ENCODE measurements at regions not wholly inside any gene's neighbourhood (a gene's known extent, or its start where the extent isn't known, plus 50 kb on each side); places are given as distances from the start of the nearest gene placed in this dataset.
"Not testable (repeated sequence)": the region's sequence is repeated elsewhere in the genome, so short reads cannot be mapped to it uniquely, and the experiment has no call there.

DNA sequence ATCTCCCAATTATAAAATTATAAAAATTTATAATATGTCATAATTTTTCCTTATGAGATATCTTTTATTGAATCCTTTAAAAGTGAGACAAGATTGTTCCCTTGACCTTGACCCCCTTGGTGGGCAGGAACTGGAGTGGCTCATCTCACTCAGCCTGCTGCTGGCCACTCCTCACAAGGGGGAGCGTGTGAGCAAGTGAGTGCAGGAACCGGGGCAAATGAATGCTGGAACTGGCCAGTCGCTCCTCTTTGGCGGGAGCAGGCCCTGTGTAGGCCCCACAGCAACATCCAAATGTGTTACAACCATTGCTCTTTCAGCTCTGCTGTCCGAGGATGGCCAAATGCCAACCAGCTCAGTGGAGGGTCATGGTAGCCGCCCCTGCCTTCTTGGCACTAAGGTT lies 178.8 kb downstream of the ETNK1 start:
- no peak for DNase-seq (ENCODE audit: low read depth)
- H3K4me3 ChIP-seq (ENCODE audit: low read depth, low read length) = no peak overlapping the region

DNA sequence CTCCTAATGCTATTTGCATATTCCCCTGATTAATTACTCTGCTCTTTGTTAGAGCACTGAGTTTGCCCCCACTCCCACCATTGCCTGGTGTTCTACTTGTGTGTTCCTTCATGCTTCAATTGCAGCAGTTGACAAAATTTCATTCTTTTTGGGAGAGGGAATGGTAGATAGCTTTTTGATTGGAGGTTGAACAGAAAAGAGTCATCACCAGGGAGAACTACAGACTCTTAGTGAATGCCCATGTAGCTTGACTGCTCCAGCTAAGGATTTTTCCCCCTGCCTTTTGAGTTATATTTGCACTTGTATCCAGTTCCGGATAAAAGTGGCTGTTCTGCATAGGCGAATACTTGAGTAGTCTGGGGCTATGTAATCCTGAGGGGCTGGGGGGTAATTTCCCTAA lies 183.9 kb downstream of the ETNK1 start:
- DNase-seq (ENCODE audit: low read depth) = no peak
- H3K4me3 ChIP-seq (ENCODE audit: low read depth, low read length) = no peak overlapping the region

DNA sequence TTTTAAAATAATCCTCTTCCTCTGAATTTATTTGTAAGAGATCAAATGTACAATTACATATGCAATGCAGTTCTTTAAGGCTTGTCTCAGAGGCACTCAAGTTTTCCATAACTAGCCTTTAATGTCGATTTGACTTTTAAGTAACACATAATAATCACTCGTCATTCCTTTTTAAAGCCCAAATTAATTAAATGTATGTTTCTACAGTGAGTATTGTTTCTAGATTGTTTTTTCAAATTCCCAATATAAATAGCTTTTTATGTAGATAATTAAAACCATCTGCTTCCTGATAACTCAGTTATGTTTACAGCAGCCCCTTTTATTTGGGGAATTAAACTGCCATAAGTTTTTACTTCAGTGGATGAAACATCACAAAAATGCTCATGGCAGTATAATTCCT lies 185.1 kb downstream of the ETNK1 start:
- no peak overlapping the region for H3K4me3 ChIP-seq (ENCODE audit: low read depth, low read length)
- no peak for DNase-seq (ENCODE audit: low read depth)

DNA sequence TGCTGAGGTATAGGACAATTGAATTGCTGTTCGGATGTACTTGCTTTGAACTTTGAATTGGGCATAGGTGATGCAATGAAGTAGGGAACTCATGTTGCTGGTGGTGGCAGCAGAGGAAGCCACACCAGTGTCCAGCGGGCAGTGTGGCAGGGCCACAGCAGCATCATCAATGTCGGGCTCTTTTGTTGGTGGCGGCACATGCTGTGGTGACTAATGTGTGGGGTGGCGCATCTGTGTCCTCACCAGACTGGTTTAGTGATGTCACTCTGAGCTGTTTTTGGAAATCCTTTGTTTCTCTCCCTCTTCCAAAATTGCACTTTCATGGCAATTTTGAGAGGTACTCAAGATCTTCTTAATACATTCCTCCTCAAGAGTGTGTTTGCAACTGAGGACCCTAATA lies 187.6 kb downstream of the ETNK1 start:
- H3K4me3 ChIP-seq (ENCODE audit: low read depth, low read length) = no peak overlapping the region
- DNase-seq (ENCODE audit: low read depth) = no peak

DNA sequence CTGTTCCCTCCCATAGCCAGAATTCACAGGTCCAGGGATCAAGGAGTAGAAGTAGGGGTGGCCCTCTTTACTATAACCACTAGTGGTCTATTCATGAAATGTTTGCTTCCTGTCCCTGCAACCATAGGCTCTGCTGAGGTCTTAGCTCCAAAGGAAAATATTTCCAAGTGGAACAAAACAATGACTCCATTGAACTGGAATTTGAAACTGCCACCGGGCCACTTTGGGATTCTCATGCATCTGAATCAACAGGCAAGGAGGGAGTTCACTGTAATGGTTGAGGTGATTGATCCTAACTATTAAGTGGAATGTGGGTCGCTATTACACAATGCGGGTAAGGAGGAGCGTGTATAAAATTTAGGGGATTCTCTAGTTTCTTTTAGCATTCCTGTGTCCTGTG lies 197.0 kb downstream of the ETNK1 start:
- H3K4me3 ChIP-seq (ENCODE audit: low read depth, low read length) = no peak overlapping the region
- DNase-seq (ENCODE audit: low read depth) = no peak

DNA sequence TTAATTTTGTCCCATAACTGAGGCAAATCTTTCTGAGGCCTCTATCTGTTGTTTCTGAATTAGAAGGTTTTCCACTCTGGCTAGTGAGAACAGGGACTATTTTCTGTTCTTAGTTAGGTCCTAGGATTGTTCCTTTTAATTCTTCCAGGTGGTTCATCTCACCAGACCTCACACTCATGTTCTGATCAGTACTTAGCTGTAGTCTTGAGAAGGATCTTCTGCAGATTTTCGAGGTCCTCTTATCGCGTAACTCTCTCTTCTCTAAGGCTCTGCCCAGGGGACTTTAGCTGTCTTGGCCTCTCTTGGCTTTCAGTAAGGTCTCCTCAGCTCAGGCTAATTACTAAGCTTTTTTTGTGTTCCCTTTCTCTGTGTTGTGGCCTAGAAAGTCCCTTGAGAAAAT lies 201.1 kb downstream of the ETNK1 start:
- H3K4me3 ChIP-seq (ENCODE audit: low read depth, low read length) = no peak overlapping the region
- no peak for DNase-seq (ENCODE audit: low read depth)

DNA sequence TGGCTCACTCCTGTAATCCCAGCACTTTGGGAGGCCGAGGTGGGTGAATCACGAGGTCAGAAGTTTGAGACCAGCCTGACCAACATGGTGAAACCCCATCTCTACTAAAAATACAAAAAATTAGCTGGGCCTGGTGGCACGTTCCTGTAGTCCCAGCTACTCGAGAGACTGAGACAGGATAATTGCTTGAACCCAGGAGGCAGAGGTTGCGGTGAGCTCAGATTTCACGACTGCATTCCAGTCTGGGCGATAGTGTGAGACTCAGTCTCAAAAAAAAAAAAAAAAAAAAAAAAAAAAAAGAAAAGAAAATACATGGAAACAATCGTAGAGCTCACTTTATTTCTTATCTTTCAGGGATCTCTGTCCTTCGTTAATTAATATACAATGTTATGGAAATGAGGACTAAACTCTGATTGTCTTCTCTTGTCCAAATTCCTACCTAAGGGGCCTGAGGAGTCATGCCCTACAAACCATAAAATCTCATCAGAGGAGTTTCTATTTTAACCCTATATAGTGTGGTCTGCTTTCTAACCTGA lies 201.5 kb downstream of the ETNK1 start:
- H3K4me3 ChIP-seq (ENCODE audit: low read depth, low read length); DNase-seq (ENCODE audit: low read depth): not testable (repeated sequence)

DNA sequence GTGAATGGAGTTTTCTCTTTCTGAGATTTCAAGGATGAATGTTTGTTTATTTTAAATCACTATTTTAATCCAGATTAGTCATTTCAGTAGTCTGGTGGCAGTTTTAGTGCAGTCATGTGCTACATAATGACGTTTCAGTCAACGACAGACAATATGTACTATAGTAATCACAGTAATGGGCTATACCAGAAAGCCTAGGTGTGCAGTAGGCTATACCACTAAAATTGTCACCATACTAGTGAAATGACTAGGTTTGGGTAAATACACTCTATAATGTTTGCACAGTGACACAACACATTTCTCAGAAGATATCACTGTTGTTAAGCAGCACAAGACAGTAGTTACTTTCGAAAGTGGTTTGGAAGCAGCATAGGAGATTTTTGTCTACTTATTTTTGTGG lies 203.1 kb downstream of the ETNK1 start:
- no peak for DNase-seq (ENCODE audit: low read depth)
- H3K4me3 ChIP-seq (ENCODE audit: low read depth, low read length) = no peak overlapping the region

DNA sequence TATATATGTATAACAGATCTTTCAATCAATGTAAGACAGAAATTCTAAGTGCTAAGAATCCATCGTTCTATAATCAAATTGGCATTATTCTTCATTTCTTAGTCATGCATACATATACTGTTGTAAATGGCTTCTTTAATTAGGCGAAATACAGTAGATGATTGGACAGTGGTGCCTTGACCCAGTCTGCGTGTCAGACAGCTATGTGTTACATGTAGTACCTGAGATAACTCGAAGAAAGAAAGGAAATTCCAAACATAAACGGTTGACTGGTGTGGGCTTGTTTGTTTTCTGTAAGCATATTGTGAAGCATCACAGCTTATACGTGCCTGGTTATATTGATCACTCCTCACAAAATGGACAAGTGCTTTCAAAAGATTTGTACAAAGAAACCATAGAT lies 210.5 kb downstream of the ETNK1 start:
- DNase-seq (ENCODE audit: low read depth) = no peak
- H3K4me3 ChIP-seq (ENCODE audit: low read depth, low read length) = no peak overlapping the region

DNA sequence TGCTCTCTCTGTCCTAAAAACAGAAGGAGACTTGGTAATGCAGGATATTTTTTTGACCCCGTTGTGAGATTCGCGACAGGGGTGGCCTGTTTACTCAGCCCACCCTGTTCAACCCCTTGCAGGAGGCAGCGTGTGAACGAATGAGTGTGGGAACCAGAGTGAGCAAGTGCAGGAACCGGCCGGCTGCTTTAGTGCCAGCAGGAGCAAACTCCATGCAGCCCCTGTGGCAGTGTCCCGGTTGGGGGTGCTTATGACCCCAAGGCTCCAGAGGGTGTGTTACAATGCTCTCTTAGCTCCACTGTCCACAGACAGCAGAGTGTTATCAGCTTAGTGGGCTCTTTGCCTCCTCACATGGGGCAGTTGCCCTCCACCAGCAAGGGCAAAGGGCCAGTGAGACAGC lies 225.2 kb downstream of the ETNK1 start:
- no peak for DNase-seq (ENCODE audit: low read depth)
- no peak overlapping the region for H3K4me3 ChIP-seq (ENCODE audit: low read depth, low read length)

DNA sequence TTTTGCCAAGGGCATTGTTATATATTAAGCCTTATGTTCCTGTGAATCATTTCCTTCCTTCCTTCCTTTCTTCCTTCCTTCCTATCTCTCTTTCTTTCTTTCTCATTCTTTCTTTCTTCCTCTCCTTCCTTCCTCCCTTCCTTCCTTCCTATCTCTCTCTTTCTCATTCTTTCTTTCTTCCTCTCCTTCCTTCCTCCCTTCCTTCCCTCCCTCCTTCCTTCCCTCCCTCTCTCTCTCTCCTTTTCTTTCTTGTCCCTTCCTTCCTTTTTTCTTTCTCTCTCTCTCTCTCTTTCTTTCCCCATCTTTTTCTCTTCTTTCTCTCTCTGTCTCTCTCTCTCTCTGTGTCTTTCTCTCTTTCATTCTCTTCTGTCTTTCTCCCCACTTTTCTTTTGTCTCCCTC lies 226.6 kb downstream of the ETNK1 start:
- no peak overlapping the region for H3K4me3 ChIP-seq (ENCODE audit: low read depth, low read length)
- DNase-seq (ENCODE audit: low read depth) = no peak

DNA sequence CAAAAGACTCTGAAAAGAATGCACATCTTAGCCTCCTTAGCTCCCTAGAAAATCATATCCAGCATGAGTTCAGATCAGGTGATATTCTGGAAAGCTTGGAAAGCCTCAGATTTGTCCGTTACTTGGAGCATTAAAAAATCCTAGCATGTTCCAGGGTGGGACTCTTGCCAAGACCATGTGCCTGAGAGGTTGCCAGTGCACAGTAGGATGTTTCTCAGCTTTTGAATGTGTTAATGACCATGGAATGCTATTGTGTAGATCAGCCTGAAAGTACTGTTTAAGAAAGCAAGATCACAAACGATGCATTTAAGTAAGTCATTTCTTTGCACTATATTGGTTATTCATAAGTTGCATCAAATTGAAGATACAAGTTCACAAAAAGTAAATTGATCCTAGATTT lies 230.5 kb downstream of the ETNK1 start:
- H3K4me3 ChIP-seq (ENCODE audit: low read depth, low read length) = no peak overlapping the region
- DNase-seq (ENCODE audit: low read depth) = no peak

DNA sequence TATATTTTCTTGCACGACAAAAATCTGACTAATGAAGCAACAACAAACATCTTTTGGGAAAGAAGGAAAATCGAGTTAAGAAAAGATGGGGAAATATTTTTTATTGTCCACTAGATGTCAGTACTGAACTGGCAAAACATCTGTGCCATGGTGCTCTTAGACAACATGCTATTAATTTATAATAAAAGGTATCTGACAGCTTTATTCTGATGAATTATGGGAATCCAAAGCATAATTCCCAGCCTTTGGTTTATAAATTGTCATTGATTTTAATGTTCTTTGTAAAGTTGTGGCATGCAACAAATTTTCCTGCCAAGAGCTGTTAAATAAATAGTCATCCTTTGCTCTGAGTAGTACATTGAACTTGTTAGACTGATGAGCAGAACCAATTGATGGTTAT lies 231.2 kb downstream of the ETNK1 start:
- no peak overlapping the region for H3K4me3 ChIP-seq (ENCODE audit: low read depth, low read length)
- DNase-seq (ENCODE audit: low read depth) = peak; percentile 7

DNA sequence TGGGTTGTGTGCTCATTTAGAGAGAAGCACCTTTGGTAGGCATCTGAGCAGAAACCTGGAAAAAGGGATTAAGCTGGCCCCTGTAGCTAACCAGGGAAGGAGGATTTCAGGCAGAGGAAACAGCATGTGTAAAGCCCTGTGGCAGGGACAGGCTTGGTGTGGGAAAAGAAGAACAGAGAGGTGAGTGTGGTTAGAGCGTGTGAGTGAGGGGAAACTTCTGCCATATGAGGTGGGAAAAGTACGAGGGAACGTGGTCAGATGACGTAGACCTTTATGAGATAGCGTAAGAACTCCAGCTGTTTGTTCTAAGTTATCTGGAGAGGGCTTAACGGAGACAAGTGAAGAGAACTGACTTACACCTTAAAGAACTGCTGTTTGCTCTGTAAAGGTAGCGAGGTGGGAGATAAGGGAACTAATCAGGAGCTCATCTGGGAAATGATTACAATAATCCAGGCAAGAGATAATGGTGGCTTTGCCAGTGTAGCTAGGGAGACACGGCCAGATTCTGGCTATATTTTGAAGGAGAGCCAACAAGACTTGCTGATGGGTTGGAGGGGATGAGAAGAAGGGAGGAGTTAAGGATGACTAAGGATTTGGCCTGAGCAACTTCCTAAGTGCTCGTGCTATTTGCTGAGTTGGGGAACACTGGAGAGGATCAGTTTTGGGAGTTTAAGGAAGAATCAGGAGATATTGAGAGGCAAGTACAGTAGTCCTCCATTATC lies 234.0 kb downstream of the ETNK1 start:
- DNase-seq (ENCODE audit: low read depth) = peak; percentile 39
- H3K4me3 ChIP-seq (ENCODE audit: low read depth, low read length) = no peak overlapping the region

DNA sequence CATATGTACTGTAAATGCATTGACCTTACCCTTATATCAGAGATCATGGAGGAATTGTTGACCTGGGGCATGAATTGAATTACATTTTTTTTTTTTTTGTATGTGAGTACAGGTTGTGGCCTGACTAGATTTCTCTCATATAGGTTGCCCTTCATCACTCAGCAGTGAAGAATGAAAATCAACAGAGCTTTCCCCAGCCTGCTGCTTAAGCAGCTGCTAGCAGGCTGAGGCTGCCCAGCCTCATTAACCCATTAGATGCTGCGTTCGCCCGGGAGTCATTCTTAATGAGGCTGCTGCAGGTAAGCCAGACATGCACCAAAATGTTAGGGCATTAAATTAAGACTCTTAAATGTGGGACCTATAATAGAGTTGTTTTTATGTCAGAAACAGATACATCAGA lies 236.0 kb downstream of the ETNK1 start:
- DNase-seq (ENCODE audit: low read depth) = no peak
- no peak overlapping the region for H3K4me3 ChIP-seq (ENCODE audit: low read depth, low read length)

DNA sequence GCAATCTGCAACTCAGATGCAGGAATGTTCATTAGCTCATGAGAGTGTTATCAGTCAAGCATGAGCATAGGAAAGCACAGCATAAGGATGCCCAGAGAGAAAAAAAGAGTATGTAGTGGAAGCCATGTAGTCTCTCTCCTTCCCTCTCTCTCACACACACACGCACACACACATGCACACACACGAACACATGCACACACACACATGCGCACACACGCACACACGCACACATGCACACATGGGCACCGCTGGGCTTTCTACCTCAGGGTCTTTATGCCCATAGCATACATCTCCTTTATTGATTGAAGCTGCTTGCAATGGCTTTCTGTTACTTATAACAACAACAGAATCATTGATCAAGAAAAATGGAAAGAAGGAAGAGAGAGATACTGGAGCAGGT lies 240.9 kb downstream of the ETNK1 start:
- no peak for DNase-seq (ENCODE audit: low read depth)
- no peak overlapping the region for H3K4me3 ChIP-seq (ENCODE audit: low read depth, low read length)

DNA sequence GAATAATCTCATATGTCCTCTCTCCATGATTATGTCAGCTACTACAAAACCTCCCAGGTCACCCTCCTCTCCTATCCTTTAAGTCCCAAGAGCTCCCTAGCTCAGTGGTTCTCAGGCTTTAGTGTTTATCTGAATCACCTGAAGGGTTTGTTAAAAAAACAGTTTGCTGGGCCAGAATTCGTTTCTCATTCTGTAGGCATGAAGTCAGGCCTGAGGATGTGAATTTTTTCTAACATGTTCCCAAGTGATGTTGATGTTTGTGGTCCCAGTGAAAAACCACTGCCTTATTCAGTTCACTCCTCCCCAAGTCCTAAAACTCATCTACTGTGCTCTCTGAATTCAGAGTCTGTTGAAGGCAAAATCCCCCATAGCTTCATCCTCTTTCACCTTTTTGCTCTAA lies 241.4 kb downstream of the ETNK1 start:
- no peak overlapping the region for H3K4me3 ChIP-seq (ENCODE audit: low read depth, low read length)
- peak; percentile 2 for DNase-seq (ENCODE audit: low read depth)

DNA sequence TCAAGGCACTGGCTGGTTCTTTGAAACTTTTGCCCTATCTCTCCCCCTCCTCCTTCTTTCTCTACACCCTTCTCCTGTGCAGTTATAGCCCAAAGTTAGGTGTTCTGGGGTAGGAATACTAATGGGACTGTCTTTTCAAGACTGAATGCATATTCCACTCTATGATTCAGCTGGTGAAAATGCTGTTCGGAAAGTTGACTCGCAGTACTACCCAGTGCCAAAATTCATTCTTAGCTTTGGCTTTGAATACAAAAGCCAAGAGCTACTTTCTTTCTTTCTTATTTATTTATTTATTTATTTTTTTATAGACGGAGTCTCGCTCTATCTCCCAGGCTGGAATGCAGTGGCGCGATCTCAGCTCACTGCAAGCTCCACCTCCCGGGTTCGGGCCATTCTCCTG lies 249.2 kb downstream of the ETNK1 start:
- DNase-seq (ENCODE audit: low read depth) = no peak
- H3K4me3 ChIP-seq (ENCODE audit: low read depth, low read length) = no peak overlapping the region

DNA sequence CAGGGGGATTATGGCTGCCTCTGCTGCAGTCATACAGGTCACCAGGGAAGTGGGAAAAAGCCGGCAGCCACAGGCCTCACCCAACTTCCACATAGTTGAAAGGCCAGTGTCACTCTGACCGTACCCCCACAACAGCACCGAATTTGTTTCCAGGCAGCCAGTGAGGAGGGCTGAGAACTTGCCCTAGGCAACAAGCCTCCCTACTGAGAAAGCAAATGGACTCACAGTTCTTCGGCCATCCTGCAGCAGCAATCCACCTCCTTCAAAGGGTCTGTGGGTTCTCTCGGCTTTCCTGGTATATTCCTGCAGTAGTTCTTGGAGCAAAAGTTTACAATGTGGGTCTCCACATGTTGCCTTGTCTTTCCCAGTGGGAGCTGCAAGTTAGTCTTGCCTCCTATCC lies 251.3 kb downstream of the ETNK1 start:
- no peak overlapping the region for H3K4me3 ChIP-seq (ENCODE audit: low read depth, low read length)

DNA sequence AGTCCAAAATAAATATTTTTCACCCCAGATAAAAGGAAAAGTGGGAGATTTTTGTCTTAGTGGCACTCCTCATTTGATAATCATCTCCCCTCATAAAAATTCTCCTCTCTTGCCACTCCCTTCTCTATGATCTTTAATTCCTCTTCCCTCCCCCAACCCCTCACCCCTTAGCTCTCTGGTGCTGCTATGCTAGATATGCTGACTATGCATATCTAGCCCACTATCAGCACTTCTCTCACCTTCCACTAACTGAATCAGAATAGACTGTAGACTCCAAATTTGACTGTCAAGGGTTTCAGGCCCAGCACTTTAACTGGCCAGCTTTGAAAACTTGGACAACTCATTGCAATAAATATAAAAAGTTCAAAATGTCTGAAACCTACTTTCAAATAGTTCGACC lies 254.2 kb downstream of the ETNK1 start:
- DNase-seq (ENCODE audit: low read depth) = no peak
- H3K4me3 ChIP-seq (ENCODE audit: low read depth, low read length) = no peak overlapping the region

More for the DNA sequence above, 251.3 kb downstream of the ETNK1 start:
- DNase-seq (ENCODE audit: low read depth) = no peak

DNA sequence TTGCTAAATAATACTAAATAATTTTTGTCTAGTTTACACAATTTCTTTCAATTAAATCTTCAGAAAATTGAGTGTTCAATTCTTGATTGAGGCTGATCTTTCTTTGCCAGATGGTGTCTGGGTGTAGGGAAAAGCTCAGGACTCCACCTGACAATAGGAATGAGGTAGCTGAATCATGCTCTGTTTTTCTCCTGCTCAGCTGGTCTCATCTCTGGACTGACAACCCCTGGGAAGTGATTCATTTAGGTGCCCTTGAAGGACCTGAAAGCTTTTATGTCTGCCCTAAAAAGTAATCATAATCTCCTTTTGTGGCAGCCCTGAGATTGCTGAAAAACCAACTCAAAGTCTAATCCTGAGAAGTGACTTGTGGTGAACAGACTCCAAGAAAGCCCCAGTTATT lies 255.4 kb downstream of the ETNK1 start:
- no peak for DNase-seq (ENCODE audit: low read depth)
- H3K4me3 ChIP-seq (ENCODE audit: low read depth, low read length) = no peak overlapping the region

DNA sequence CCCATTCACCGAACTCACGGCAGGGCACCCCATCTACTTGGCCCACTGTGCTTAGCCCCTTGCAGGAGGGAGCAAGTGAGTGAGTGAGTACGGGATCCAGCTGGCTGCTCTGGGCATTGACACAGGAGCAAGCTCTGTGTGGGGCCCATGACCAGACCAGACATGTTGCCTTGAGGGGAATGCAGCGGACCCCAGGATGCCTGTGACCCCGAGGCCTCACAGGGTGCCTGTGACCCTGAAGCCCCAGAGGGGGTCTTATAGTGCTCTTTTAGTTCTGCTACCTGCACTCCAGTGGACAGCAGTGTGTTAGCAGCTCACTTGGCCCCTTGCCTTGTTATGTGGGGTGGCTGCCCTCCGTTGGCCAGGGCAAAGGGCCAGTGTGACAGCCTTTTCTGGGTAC lies 255.8 kb downstream of the ETNK1 start:
- no peak overlapping the region for H3K4me3 ChIP-seq (ENCODE audit: low read depth, low read length)
- DNase-seq (ENCODE audit: low read depth) = no peak
